K562 (cell line): ENCODE measurements at regions not wholly inside any gene's neighbourhood (a gene's known extent, or its start where the extent isn't known, plus 50 kb on each side); places are given as distances from the start of the nearest gene placed in this dataset.

ENCODE experiments used
- CTCF ChIP-seq, 3 experiments: IDR thresholded peaks in 2 of 3; conservative IDR thresholded peaks in 1 of 3; 2 replicates each; pipeline ENCODE4 v1.5.1; 2011 to 2012; ENCODE audit warnings: low read length in 3 of 3, mild to moderate bottlenecking in 3 of 3, control low read depth in 2 of 3, improper control_type of control experiment in 1 of 3, inconsistent platforms in 1 of 3, low read depth in 1 of 3, mixed read lengths in 1 of 3, moderate library complexity in 1 of 3; ENCODE audit not compliant: insufficient read depth in 2 of 3
- EGR1 ChIP-seq: fragments of 450-650 bp; conservative IDR thresholded peaks from 2 replicates; pipeline ENCODE4 v1.6.1; 2017; ENCODE audit warnings: mild to moderate bottlenecking
- FOXM1 ChIP-seq, 2 experiments: fragments of 450-650 bp in 1 of 2; sonication (generic) in 1 of 2; formaldehyde crosslinking in 1 of 2; IDR thresholded peaks; 2 replicates each; pipeline versions ENCODE4 v1.6.1 to v1.9.0; 2017 to 2022; ENCODE audit warnings: low read depth in 2 of 2, mild to moderate bottlenecking in 2 of 2, missing genetic modification reagents in 1 of 2, moderate library complexity in 1 of 2
- HINFP ChIP-seq: fragments of 450-650 bp; conservative IDR thresholded peaks from 2 replicates; pipeline ENCODE4 v1.6.1; 2016; ENCODE audit warnings: missing genetic modification characterization, low read depth, mild to moderate bottlenecking, control low read depth, missing compliant biosample characterization
- MAFG ChIP-seq: fragments of 450-650 bp; conservative IDR thresholded peaks from 2 replicates; pipeline ENCODE4 v1.6.1; 2016; ENCODE audit warnings: missing genetic modification characterization, missing compliant biosample characterization
- YY1 ChIP-seq, 3 experiments: IDR thresholded peaks; 2 replicates each; pipeline ENCODE4 v1.6.1; 2011; ENCODE audit warnings: low read length in 2 of 3, mild to moderate bottlenecking in 2 of 3, moderate library complexity in 2 of 3, borderline replicate concordance in 1 of 3, control low read depth in 1 of 3, low read depth in 1 of 3; ENCODE audit not compliant: insufficient read depth in 3 of 3, insufficient replicate concordance in 2 of 3, control insufficient read depth in 1 of 3, insufficient read length in 1 of 3; ENCODE audit errors: extremely low read depth in 1 of 3
- ZBED1 ChIP-seq: IDR thresholded peaks from 2 replicates; pipeline ENCODE4 v1.6.1; 2014

GRCh38 chr5:74019923-74020322 is 393.9 kb downstream of the ARHGEF28 start:
- TF ChIP-seq HINFP (tag) (no peak), YY1 (IDR thresholded peaks at IDR 0.05; ENCODE audit: borderline replicate concordance in 1 of 3, control insufficient read depth in 1 of 3, extremely low read depth in 1 of 3, insufficient read depth in 3 of 3, insufficient read length in 1 of 3, insufficient replicate concordance in 2 of 3, low read depth in 1 of 3, low read length in 2 of 3) (no peak), CTCF (IDR thresholded peaks at IDR 0.05 in 2 of 3, conservative IDR thresholded peaks at IDR 0.05 in 1 of 3; ENCODE audit: insufficient read depth in 2 of 3, low read depth in 1 of 3, low read length in 3 of 3) (no peak), MAFG (no peak), ZBED1 (no peak), FOXM1 (IDR thresholded peaks at IDR 0.05; ENCODE audit: low read depth) (no peak), FOXM1 (CRISPR knock-in tag; IDR thresholded peaks at IDR 0.05; ENCODE audit: low read depth) (no peak), EGR1 (no peak)
